Erythroblast (primary cell): ENCODE measurements at regions not wholly inside any gene's neighbourhood (a gene's known extent, or its start where the extent isn't known, plus 50 kb on each side); places are given as distances from the start of the nearest gene placed in this dataset.

Source experiments
- GATA1 ChIP-seq: IDR thresholded peaks from 2 replicates; pipeline ENCODE4 v1.6.1; 2011; ENCODE audit warnings: low read depth, mild to moderate bottlenecking, control low read depth, low read length, moderate library complexity
- POLR2A ChIP-seq: IDR thresholded peaks from 2 replicates; pipeline ENCODE4 v1.6.1; 2011; ENCODE audit warnings: mild to moderate bottlenecking, low read length

DNA sequence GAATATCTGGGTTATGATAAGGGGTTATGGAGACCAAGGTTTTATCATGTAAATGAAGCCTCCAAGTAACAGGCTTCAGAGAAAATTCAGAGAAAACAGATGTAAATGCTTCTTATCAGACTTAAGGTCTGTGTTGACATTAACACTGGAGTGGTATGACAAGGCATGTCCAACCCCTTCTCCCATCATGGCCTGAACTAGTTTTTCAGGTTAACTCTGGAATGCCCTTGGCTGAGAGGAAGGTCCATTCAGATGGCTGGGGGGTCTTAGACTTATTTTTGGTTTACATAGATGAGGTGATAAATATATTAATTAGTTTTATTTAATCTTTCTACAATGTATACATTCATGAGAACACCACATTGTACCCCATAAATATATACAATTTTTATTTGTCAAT lies 399.6 kb downstream of the TBX15 start:
- TF ChIP-seq POLR2A (no peak), GATA1 (no peak)
